22Rv1 (cell line): ENCODE measurements at regions not wholly inside any gene's neighbourhood (a gene's known extent, or its start where the extent isn't known, plus 50 kb on each side); places are given as distances from the start of the nearest gene placed in this dataset.

Experiments used
- H3K27ac ChIP-seq: fragments of 450-650 bp; 2 replicates; pipeline ENCODE4 v1.5.1; 2017
- CTCF ChIP-seq: fragments of 450-650 bp; IDR thresholded peaks from 2 replicates; pipeline ENCODE4 v1.5.1; 2017; ENCODE audit warnings: mild to moderate bottlenecking
- ZFX ChIP-seq: fragments of 450-650 bp; IDR thresholded peaks from 2 replicates; pipeline ENCODE4 v1.6.1; 2017; ENCODE audit warnings: antibody characterized with exemption, borderline replicate concordance

- no peak overlapping the region for H3K27ac ChIP-seq
- TF ChIP-seq CTCF (no peak), ZFX (no peak)
These were observed 1039.3 kb upstream of the AGA start for GRCh38 chr4:178481564-178481963.

- TF ChIP-seq CTCF (no peak), ZFX (no peak)
These were observed 1080.8 kb upstream of the AGA start for GRCh38 chr4:178523038-178523437.

GRCh38 chr4:178535939-178536579, 1093.8 kb upstream of the AGA start:
- H3K27ac ChIP-seq = no peak overlapping the region
- TF ChIP-seq ZFX (no peak), CTCF (no peak)

More at GRCh38 chr4:178523038-178523437, 1080.8 kb upstream of the AGA start:
- no peak overlapping the region for H3K27ac ChIP-seq

- H3K27ac ChIP-seq = no peak overlapping the region
- no peak for TF ChIP-seq ZFX
- TF ChIP-seq CTCF = no peak
These were observed 1111.0 kb upstream of the AGA start for GRCh38 chr4:178553201-178553600.

GRCh38 chr4:178554352-178554751, 1112.1 kb upstream of the AGA start:
- no peak overlapping the region for H3K27ac ChIP-seq
- no peak for TF ChIP-seq CTCF
- no peak for TF ChIP-seq ZFX

- H3K27ac ChIP-seq = peak overlapping the region; percentile 29
- TF ChIP-seq CTCF = no peak
- TF ChIP-seq ZFX = no peak
These were observed 1114.6 kb upstream of the AGA start for GRCh38 chr4:178556796-178557195.

GRCh38 chr4:178577933-178578332, 1135.7 kb upstream of the AGA start:
- TF ChIP-seq ZFX (no peak), CTCF (peak; percentile 76)
- no peak overlapping the region for H3K27ac ChIP-seq
